GM19238 (cell line): ENCODE measurements at regions not wholly inside any gene's neighbourhood (a gene's known extent, or its start where the extent isn't known, plus 50 kb on each side); places are given as distances from the start of the nearest gene placed in this dataset.

Source experiments
- DNase-seq: peaks from one replicate; pipeline ENCODE4 v3.0.0; 2011; ENCODE audit warnings: low spot score; ENCODE audit not compliant: insufficient read length

GRCh38 chr16:52235186-52235585 is 311.8 kb downstream of the TOX3 start:
- no peak for DNase-seq

- DNase-seq = no peak
Observed at GRCh38 chr16:52234626-52235025, 312.3 kb downstream of the TOX3 start.

- DNase-seq = no peak
Observed at GRCh38 chr16:52229471-52229870, 317.5 kb downstream of the TOX3 start.

GRCh38 chr16:52227851-52228250 is 319.1 kb downstream of the TOX3 start:
- DNase-seq = no peak

GRCh38 chr16:52212841-52213240 is 334.1 kb downstream of the TOX3 start:
- no peak for DNase-seq

- no peak for DNase-seq
Observed at GRCh38 chr16:52209227-52209626, 337.7 kb downstream of the TOX3 start.

- DNase-seq = no peak
Observed at GRCh38 chr16:52203096-52203495, 343.8 kb downstream of the TOX3 start.

- no peak for DNase-seq
Observed at GRCh38 chr16:52193441-52193840, 353.5 kb downstream of the TOX3 start.

- peak; percentile 13 for DNase-seq
Observed at GRCh38 chr16:52191531-52192134, 355.3 kb downstream of the TOX3 start.

GRCh38 chr16:52184336-52184735 is 362.6 kb downstream of the TOX3 start:
- DNase-seq = no peak

GRCh38 chr16:52182840-52183239 is 364.1 kb downstream of the TOX3 start:
- DNase-seq = no peak

GRCh38 chr16:52174168-52174567 is 372.8 kb downstream of the TOX3 start:
- no peak for DNase-seq

- no peak for DNase-seq
Observed at GRCh38 chr16:52171481-52171880, 375.5 kb downstream of the TOX3 start.

- no peak for DNase-seq
Observed at GRCh38 chr16:52167328-52167727, 379.6 kb downstream of the TOX3 start.

- DNase-seq = no peak
Observed at GRCh38 chr16:52165961-52166360, 381.0 kb downstream of the TOX3 start.

GRCh38 chr16:52149003-52149402 is 397.9 kb downstream of the TOX3 start:
- no peak for DNase-seq

GRCh38 chr16:52141871-52142270 is 405.1 kb downstream of the TOX3 start:
- no peak for DNase-seq

- no peak for DNase-seq
Observed at GRCh38 chr16:52128361-52128760, 418.6 kb downstream of the TOX3 start.

GRCh38 chr16:52123842-52124241 is 423.1 kb downstream of the TOX3 start:
- DNase-seq = no peak

- no peak for DNase-seq
Observed at GRCh38 chr16:52123061-52123839, 423.7 kb downstream of the TOX3 start.

- no peak for DNase-seq
Observed at GRCh38 chr16:52117171-52117570, 429.8 kb downstream of the TOX3 start.

- no peak for DNase-seq
Observed at GRCh38 chr16:52114379-52114778, 432.6 kb downstream of the TOX3 start.

GRCh38 chr16:52113533-52114183 is 433.3 kb downstream of the TOX3 start:
- DNase-seq = no peak
